IMR-90 (cell line): ENCODE measurements at regions not wholly inside any gene's neighbourhood (a gene's known extent, or its start where the extent isn't known, plus 50 kb on each side); places are given as distances from the start of the nearest gene placed in this dataset.
A peak's percentile ranks its signal among the peaks of the same experiment; 100 is the strongest.

ENCODE experiments used
- ATAC-seq: fragments of 200-7000 bp; cut with Tn5 transposase; 2 replicates; pipeline ENCODE4 v1.9.1; 2020; ENCODE audit warnings: low read depth, mild to moderate bottlenecking, moderate library complexity
- BruUV-seq: library from RNA; stranded (reverse); fragments of 400-500 nt; replicated peaks from 2 replicates; lab custom pipeline; 2021; lab: Mats Ljungman, UMichigan
- CTCF ChIA-PET: fragments of 300-600 bp; formaldehyde crosslinking; extraction: SDS; loops from one replicate; lab custom pipeline; 2021; ENCODE audit warnings: antibody characterized with exemption; lab: Yijun Ruan, JAX
- POLR2A ChIA-PET: fragments of 300-600 bp; sonication (Branson Sonifier 250); formaldehyde crosslinking; loops from one replicate; lab custom pipeline; 2022; ENCODE audit warnings: antibody characterized with exemption; ENCODE audit not compliant: unreplicated experiment; lab: Charles Lee
- DNase-seq: peaks from one replicate; pipeline ENCODE4 v3.0.0; 2013
- H2AFZ ChIP-seq: replicated peaks from 2 replicates; pipeline ENCODE3; 2013; ENCODE audit warnings: low read length, mild to moderate bottlenecking; ENCODE audit not compliant: poor library complexity
- H2AK5ac ChIP-seq: 2 replicates; pipeline ENCODE4 v1.6.1; 2013; ENCODE audit warnings: low read depth, low read length, inconsistent platforms
- H2AK9ac ChIP-seq: replicated peaks from 2 replicates; pipeline ENCODE3; 2013; ENCODE audit warnings: mild to moderate bottlenecking, low read depth, low read length, moderate library complexity; ENCODE audit not compliant: poor library complexity
- H2BK120ac ChIP-seq: 2 replicates; pipeline ENCODE4 v1.6.1; 2013; ENCODE audit warnings: low read depth, low read length, inconsistent platforms
- H2BK15ac ChIP-seq: 3 replicates; pipeline ENCODE4 v1.6.1; 2013; ENCODE audit warnings: low read depth, low read length, inconsistent platforms
- H2BK20ac ChIP-seq: 2 replicates; pipeline ENCODE4 v1.6.1; 2013; ENCODE audit warnings: low read depth, mild to moderate bottlenecking, inconsistent platforms, low read length, moderate library complexity
- H2BK5ac ChIP-seq: 2 replicates; pipeline ENCODE4 v1.6.1; 2013; ENCODE audit warnings: mild to moderate bottlenecking, low read depth, low read length, inconsistent platforms; ENCODE audit not compliant: poor library complexity, severe bottlenecking
- H3K14ac ChIP-seq: replicated peaks from 2 replicates; pipeline ENCODE4 v1.6.1; 2013; ENCODE audit warnings: low read depth, low read length, inconsistent platforms
- H3K18ac ChIP-seq: 2 replicates; pipeline ENCODE4 v1.6.1; 2013; ENCODE audit warnings: low read depth, low read length, control low read depth
- H3K23ac ChIP-seq: 2 replicates; pipeline ENCODE4 v1.6.1; 2013; ENCODE audit warnings: low read depth, low read length, inconsistent platforms
- H3K27ac ChIP-seq: 2 replicates; pipeline ENCODE4 v1.5.1; 2013; ENCODE audit warnings: mild to moderate bottlenecking, control low read depth, low read length; ENCODE audit not compliant: insufficient read depth
- H3K27me3 ChIP-seq: 2 replicates; pipeline ENCODE4 v1.6.1; 2013; ENCODE audit warnings: low read length; ENCODE audit not compliant: control insufficient read depth, insufficient read depth
- H3K36me3 ChIP-seq: 2 replicates; pipeline ENCODE4 v1.6.1; 2013; ENCODE audit warnings: low read length, mixed read lengths; ENCODE audit not compliant: control insufficient read depth, insufficient read depth
- H3K4ac ChIP-seq: 2 replicates; pipeline ENCODE4 v1.6.1; 2013; ENCODE audit warnings: low read depth, low read length, inconsistent platforms
- H3K4me1 ChIP-seq: 2 replicates; pipeline ENCODE4 v1.6.1; 2013; ENCODE audit warnings: low read length, mixed read lengths; ENCODE audit not compliant: control insufficient read depth, insufficient read depth
- H3K4me2 ChIP-seq: 2 replicates; pipeline ENCODE4 v1.6.1; 2013; ENCODE audit warnings: low read depth, mild to moderate bottlenecking, control low read depth, low read length, moderate library complexity
- H3K4me3 ChIP-seq: 2 replicates; pipeline ENCODE4 v1.5.1; 2013; ENCODE audit warnings: low read depth, mild to moderate bottlenecking, control low read depth, low read length, moderate library complexity; ENCODE audit not compliant: insufficient read depth
- H3K56ac ChIP-seq: 2 replicates; pipeline ENCODE4 v1.6.1; 2013; ENCODE audit warnings: low read length, inconsistent platforms; ENCODE audit not compliant: insufficient read depth; ENCODE audit errors: extremely low read depth
- H3K79me1 ChIP-seq, 2 experiments: 2 replicates each; pipeline ENCODE4 v1.6.1; 2013; ENCODE audit warnings: low read length in 2 of 2, inconsistent platforms in 1 of 2, low read depth in 1 of 2
- H3K9ac ChIP-seq: 2 replicates; pipeline ENCODE4 v1.6.1; 2013; ENCODE audit warnings: low read depth, low read length, control low read depth
- H3K9me1 ChIP-seq: 2 replicates; pipeline ENCODE4 v1.6.1; 2013; ENCODE audit warnings: low read length, inconsistent platforms; ENCODE audit not compliant: insufficient read depth
- H3K9me3 ChIP-seq: 2 replicates; pipeline ENCODE4 v1.6.1; 2013; ENCODE audit warnings: low read length; ENCODE audit not compliant: control insufficient read depth, insufficient read depth
- H4K20me1 ChIP-seq: 2 replicates; pipeline ENCODE4 v1.6.1; 2013; ENCODE audit warnings: low read length, inconsistent platforms; ENCODE audit not compliant: insufficient read depth
- H4K5ac ChIP-seq: 2 replicates; pipeline ENCODE4 v1.6.1; 2013; ENCODE audit warnings: mild to moderate bottlenecking, low read depth, low read length, control low read depth
- H4K8ac ChIP-seq, 2 experiments: 2 replicates each; pipeline ENCODE4 v1.6.1; 2013; ENCODE audit warnings: low read depth in 2 of 2, low read length in 2 of 2, control low read depth in 1 of 2, inconsistent platforms in 1 of 2
- H4K91ac ChIP-seq: 2 replicates; pipeline ENCODE4 v1.6.1; 2013; ENCODE audit warnings: low read depth, low read length, inconsistent platforms; ENCODE audit not compliant: insufficient read depth
- CHD1 ChIP-seq: IDR thresholded peaks from 2 replicates; pipeline ENCODE4 v1.6.1; 2012; ENCODE audit warnings: low read depth, low read length, improper control_type of control experiment
- MAFK ChIP-seq: IDR thresholded peaks from 2 replicates; pipeline ENCODE4 v1.6.1; 2012; ENCODE audit warnings: low read depth, low read length, improper control_type of control experiment
- RCOR1 ChIP-seq: IDR thresholded peaks from 2 replicates; pipeline ENCODE4 v1.6.1; 2012; ENCODE audit warnings: mild to moderate bottlenecking, low read length, improper control_type of control experiment; ENCODE audit not compliant: insufficient replicate concordance
- WGBS, 2 experiments: methylation state at CpG; one replicate each; pipeline versions ENCODE4 v1.1.5 to v1.1.7; 2013; ENCODE audit warnings: missing lambda C conversion rate in 2 of 2; ENCODE audit not compliant: insufficient read length in 1 of 2; ENCODE audit errors: extremely low coverage in 2 of 2; 5-methylcytosine and 5-hydroxymethylcytosine counted together
- dilution Hi-C: fragments of 300-500 bp; cut with HindIII; formaldehyde crosslinking; loops from one replicate; pipeline ENCODE4 v1.14.3; 2018; ENCODE audit warnings: low sequenced_read_pairs; ENCODE audit not compliant: unreplicated experiment
- in situ Hi-C: fragments of 300-500 bp; cut with MboI; formaldehyde crosslinking; loops from 3 replicates; pipeline ENCODE4 v1.14.3; 2019; ENCODE audit warnings: low sequenced_read_pairs, inconsistent platforms, mixed read lengths
- intact Hi-C: fragments of 100-400 bp; cut with micrococcal nuclease; formaldehyde crosslinking; loops from 2 replicates; pipeline ENCODE4 v1.10.0; 2022

DNA sequence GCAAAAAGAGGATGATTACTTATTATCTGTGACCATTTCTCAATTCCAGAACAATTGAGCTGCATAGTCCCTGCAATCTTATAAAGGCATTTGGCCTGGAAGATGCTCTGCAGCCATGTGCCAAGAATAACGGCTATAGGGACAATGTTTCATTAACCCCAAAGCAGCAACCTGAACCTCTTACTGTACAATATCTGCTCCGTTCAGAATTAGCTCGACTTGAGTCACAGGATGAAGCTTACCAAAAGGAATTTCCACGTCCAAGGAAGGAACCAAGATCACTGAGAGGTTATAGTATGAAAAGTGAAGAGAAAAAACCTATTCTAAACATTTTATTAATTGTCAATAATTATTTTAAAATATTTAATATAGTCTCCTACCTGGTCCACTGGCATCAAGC is 167.3 kb upstream of the GMDS start:
- peak; percentile 90 for DNase-seq
- dilution Hi-C loops (no loop called here), in situ Hi-C loops (no loop called here), intact Hi-C loops (no loop called here)
- Histone ChIP-seq H2BK5ac (peak overlapping the region; percentile 72), H4K8ac (peak overlapping the region; percentile 43; a peak in 1 of 4 replicates), H2AK5ac (no peak overlapping the region), H2BK15ac (peak overlapping the region; percentile 45; the same call in 1 of the 3 replicates), H3K79me1 (no peaks in the 10 kb centered on the region), H3K4me3 (no peak overlapping the region), H3K23ac (no peak overlapping the region), H3K27me3 (no peaks in the 10 kb centered on the region), H3K4me1 (no peaks in the 10 kb centered on the region; the same call in 1 of the 2 replicates), H3K18ac (no peak overlapping the region; the same call in 1 of the 2 replicates), H3K9ac (no peak overlapping the region), H3K27ac (no peak overlapping the region; the same call in 1 of the 2 replicates), H3K9me1 (no peaks in the 10 kb centered on the region), H2BK20ac (peak overlapping the region; percentile 51; the same call in 1 of the 2 replicates), H3K36me3 (no peaks in the 10 kb centered on the region), H2AFZ (no peak overlapping the region), H4K91ac (no peak overlapping the region), H4K5ac (no peak overlapping the region), H4K20me1 (no peaks in the 10 kb centered on the region), H3K4ac (peak overlapping the region; percentile 31; the same call in 1 of the 2 replicates), H3K56ac (no peak overlapping the region), H3K14ac (0 out of 2 replicates have a peak overlapping the region, but pooled peaks have one; percentile 64), H3K4me2 (0 out of 2 replicates have a peak overlapping the region, but pooled peaks have one; percentile 7), H2BK120ac (peak overlapping the region; percentile 64; the same call in 1 of the 2 replicates), H3K9me3 (no peaks in the 10 kb centered on the region), H2AK9ac (no peak overlapping the region)
- no peak for TF ChIP-seq CHD1
- no peak for TF ChIP-seq MAFK
- TF ChIP-seq RCOR1 = no peak
- no CpG with 5 or more reads among the region's 4 CpGs for WGBS, 2 experiments
- POLR2A ChIA-PET = no interaction called here
- CTCF ChIA-PET = interaction anchor here (0.9 kb wide), 1 partner anchor 55 kb away, joined by 3 read pairs; no protein-coding TSS in a partner anchor
- BruUV-seq = no TSS peak
- ATAC-seq = peak; percentile 91
